Sigmoid colon (tissue), 6 donors: ENCODE measurements at regions not wholly inside any gene's neighbourhood (a gene's known extent, or its start where the extent isn't known, plus 50 kb on each side); places are given as distances from the start of the nearest gene placed in this dataset.

ENCODE experiments used
- DNase-seq: peaks from one replicate; pipeline ENCODE4 v3.0.0-alpha.2; 2019
- H3K27ac ChIP-seq, 4 donors: fragments of 200-600 bp; sonication (generic); one replicate each; pipeline ENCODE4 v1.5.1; 2016 to 2019; ENCODE audit warnings: mild to moderate bottlenecking in 1 of 4
- H3K27me3 ChIP-seq, 3 donors: fragments of 200-600 bp; sonication (generic); one replicate each; pipeline ENCODE4 v1.5.1; 2019; ENCODE audit warnings: mild to moderate bottlenecking in 1 of 3
- H3K36me3 ChIP-seq, 4 donors: fragments of 200-600 bp; sonication (generic); one replicate each; pipeline ENCODE4 v1.5.1; 2016 to 2019
- H3K4me1 ChIP-seq, 4 donors: fragments of 200-600 bp; sonication (generic); one replicate each; pipeline ENCODE4 v1.5.1; 2017 to 2019
- H3K4me3 ChIP-seq, 4 donors: fragments of 200-600 bp; sonication (generic); one replicate each; pipeline ENCODE4 v1.5.1; 2017 to 2019; ENCODE audit warnings: mild to moderate bottlenecking in 2 of 4, moderate library complexity in 1 of 4
- H3K9me3 ChIP-seq, 4 donors: fragments of 200-600 bp in 3 of 4; sonication (generic) in 3 of 4; one replicate each; pipeline versions ENCODE4 v1.5.1 to v1.6.1; 2013 to 2019
- CTCF ChIP-seq, 4 experiments: fragments of 450-650 bp in 3 of 4; fragments of 200-600 bp in 1 of 4; IDR thresholded peaks; one replicate each; pipeline ENCODE4 v1.5.1; 2016 to 2019; ENCODE audit warnings: antibody characterized with exemption in 4 of 4, mild to moderate bottlenecking in 3 of 4, moderate library complexity in 2 of 4
- EP300 ChIP-seq, 4 donors: sonication (generic); formaldehyde crosslinking; IDR thresholded peaks; one replicate each; pipeline ENCODE4 v1.6.1; 2017; ENCODE audit warnings: antibody characterized with exemption in 4 of 4
- POLR2A ChIP-seq, 2 donors: fragments of 450-650 bp; IDR thresholded peaks; one replicate each; pipeline ENCODE4 v1.6.1; 2016; ENCODE audit warnings: antibody characterized with exemption in 2 of 2, mild to moderate bottlenecking in 2 of 2, moderate library complexity in 2 of 2
- POLR2AphosphoS5 ChIP-seq, 4 donors: sonication (generic); formaldehyde crosslinking; IDR thresholded peaks; one replicate each; pipeline ENCODE4 v1.6.1; 2017; ENCODE audit warnings: antibody characterized with exemption in 4 of 4
- WGBS, 2 donors: extraction: QIAGEN DNeasy Blood & Tissue Kit; methylation state at CpG; one replicate each; pipeline ENCODE4 v1.1.7; 2013; 5-methylcytosine and 5-hydroxymethylcytosine counted together
- intact Hi-C: fragments of 100-400 bp; cut with DNase I; formaldehyde crosslinking; loops from one replicate; pipeline ENCODE4 v1.15.1; 2023
- donor health status: healthy with polysubstance abuse.
- donor health status: healthy.

- Histone ChIP-seq H3K4me1 (no peaks in the 10 kb centered on the region), H3K27me3 (no peaks in the 10 kb centered on the region), H3K36me3 (no peaks in the 10 kb centered on the region), H3K27ac (no peak overlapping the region), H3K9me3 (no peaks in the 10 kb centered on the region), H3K4me3 (no peak overlapping the region)
- whole genome bisulfite sequencing, 2 donors, result 11 to 66% methylated on average over 1 of the region's 1 CpG
- TF ChIP-seq EP300 (IDR thresholded peaks at IDR 0.05) (no peak), POLR2A (IDR thresholded peaks at IDR 0.05) (no peak), POLR2AphosphoS5 (IDR thresholded peaks at IDR 0.05) (no peak), CTCF (IDR thresholded peaks at IDR 0.05) (no peak)
- intact Hi-C loops, result no loop called here
- no peak for DNase-seq
Measured at GRCh38 chrY:15404551-15404950, 880.2 kb downstream of the NLGN4Y start.

- no peak for DNase-seq
- no peaks in the 10 kb centered on the region for H3K36me3 ChIP-seq
- no peaks in the 10 kb centered on the region for H3K27me3 ChIP-seq
- H3K9me3 ChIP-seq, result no peaks in the 10 kb centered on the region
- H3K4me3 ChIP-seq, result no peak overlapping the region
- H3K4me1 ChIP-seq, result no peaks in the 10 kb centered on the region
- WGBS, 2 donors, result 79 to 88% methylated on average over 1 of the region's 1 CpG
- intact Hi-C loops, result no loop called here
- no peak overlapping the region for H3K27ac ChIP-seq
- TF ChIP-seq POLR2A (IDR thresholded peaks at IDR 0.05), result no peak
- TF ChIP-seq CTCF (IDR thresholded peaks at IDR 0.05), result no peak
- no peak for TF ChIP-seq POLR2AphosphoS5 (IDR thresholded peaks at IDR 0.05)
- TF ChIP-seq EP300 (IDR thresholded peaks at IDR 0.05), result no peak
Measured at GRCh38 chrY:15415165-15415564, 890.8 kb downstream of the NLGN4Y start.

- H3K27ac ChIP-seq, result no peak overlapping the region
- H3K27me3 ChIP-seq, result no peaks in the 10 kb centered on the region
- TF ChIP-seq EP300 (IDR thresholded peaks at IDR 0.05) (no peak), POLR2AphosphoS5 (IDR thresholded peaks at IDR 0.05) (no peak), POLR2A (IDR thresholded peaks at IDR 0.05) (no peak), CTCF (IDR thresholded peaks at IDR 0.05) (no peak)
- DNase-seq, result no peak
- intact Hi-C loops, result no loop called here
- no peaks in the 10 kb centered on the region for H3K4me1 ChIP-seq
- no peaks in the 10 kb centered on the region for H3K9me3 ChIP-seq
- no peaks in the 10 kb centered on the region for H3K36me3 ChIP-seq
- no peak overlapping the region for H3K4me3 ChIP-seq
Measured at GRCh38 chrY:15418613-15419012, 894.3 kb downstream of the NLGN4Y start.

GRCh38 chrY:15424665-15425132 lies 900.4 kb downstream of the NLGN4Y start:
- H3K4me3 ChIP-seq, result peak overlapping the region in 2 of 4 donors; percentile 40 to 48
- H3K27ac ChIP-seq, result peak overlapping the region in 2 of 4 donors; percentile 71 to 81
- 0% methylated on average over 6 of the region's 6 CpGs for WGBS, 2 donors
- no peak for DNase-seq
- no peaks in the 10 kb centered on the region for H3K27me3 ChIP-seq
- TF ChIP-seq POLR2AphosphoS5 (IDR thresholded peaks at IDR 0.05) (no peak), CTCF (IDR thresholded peaks at IDR 0.05) (no peak), POLR2A (IDR thresholded peaks at IDR 0.05) (no peak), EP300 (IDR thresholded peaks at IDR 0.05) (no peak)
- no peaks in the 10 kb centered on the region for H3K9me3 ChIP-seq
- intact Hi-C loops, result no loop called here
- no peaks in the 10 kb centered on the region for H3K36me3 ChIP-seq
- no peaks in the 10 kb centered on the region for H3K4me1 ChIP-seq

- no peaks in the 10 kb centered on the region for H3K9me3 ChIP-seq
- no peaks in the 10 kb centered on the region for H3K36me3 ChIP-seq
- no peak overlapping the region for H3K4me3 ChIP-seq
- no peaks in the 10 kb centered on the region for H3K27me3 ChIP-seq
- DNase-seq, result no peak
- 80 to 83% methylated on average over 4 of the region's 4 CpGs for WGBS, 2 donors
- intact Hi-C loops, result no loop called here
- no peak for TF ChIP-seq POLR2AphosphoS5 (IDR thresholded peaks at IDR 0.05)
- no peak for TF ChIP-seq EP300 (IDR thresholded peaks at IDR 0.05)
- no peak for TF ChIP-seq POLR2A (IDR thresholded peaks at IDR 0.05)
- no peak for TF ChIP-seq CTCF (IDR thresholded peaks at IDR 0.05)
- H3K27ac ChIP-seq, result no peak overlapping the region
- no peaks in the 10 kb centered on the region for H3K4me1 ChIP-seq
Measured at GRCh38 chrY:15440021-15440695, 915.8 kb downstream of the NLGN4Y start.
